ENCODE measurements at regions not wholly inside any gene's neighbourhood (a gene's known extent, or its start where the extent isn't known, plus 50 kb on each side); places are given as distances from the start of the nearest gene placed in this dataset.

DNA sequence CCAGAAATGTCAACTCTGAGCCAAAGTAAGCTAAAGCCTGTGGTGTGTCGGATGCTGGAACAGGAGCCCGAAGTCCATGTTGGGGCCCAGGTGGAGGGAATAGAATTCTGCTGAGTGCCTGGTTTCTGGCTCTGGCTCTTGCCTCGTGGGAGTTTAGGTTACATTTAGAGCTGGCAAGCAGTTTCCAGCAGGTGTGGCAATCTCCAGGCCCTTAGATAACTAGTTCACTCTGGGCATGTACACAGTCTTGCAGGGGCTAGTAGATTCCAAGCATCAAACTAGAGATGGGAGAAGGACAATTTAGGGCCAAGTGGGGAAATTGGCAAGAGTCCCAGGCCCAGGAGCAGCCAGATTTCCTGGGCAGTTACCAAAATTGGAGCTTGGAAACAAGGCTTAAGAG, 56.3 kb upstream of the STOX2 start:
- no peak for FAIRE-seq
- no peak for DNase-seq

GRCh38 chr4:183852910-183853547, 52.1 kb upstream of the STOX2 start:
- Histone ChIP-seq H3K9ac (ENCODE audit: low read length in 3 of 3) (no peak overlapping the region), H3K9me3 (ENCODE audit: control insufficient read depth in 2 of 3, insufficient read depth in 1 of 3, low read length in 3 of 3) (no peaks in the 10 kb centered on the region), H3K4me1 (ENCODE audit: control insufficient read depth in 2 of 3, insufficient read depth in 2 of 3, low read depth in 1 of 3, low read length in 3 of 3) (no peaks in the 10 kb centered on the region), H3K36me3 (ENCODE audit: control insufficient read depth in 2 of 3, insufficient read depth in 3 of 3, low read length in 3 of 3) (no peaks in the 10 kb centered on the region), H3K27me3 (ENCODE audit: control insufficient read depth, insufficient read depth, low read length) (no peaks in the 10 kb centered on the region), H3K27ac (ENCODE audit: low read depth in 2 of 2, low read length in 2 of 2) (no peak overlapping the region), H3K4me3 (ENCODE audit: low read length in 3 of 3) (no peak overlapping the region)
- FAIRE-seq (no peak), DNase-seq (no peak)
- TF ChIP-seq, protein P1, sequence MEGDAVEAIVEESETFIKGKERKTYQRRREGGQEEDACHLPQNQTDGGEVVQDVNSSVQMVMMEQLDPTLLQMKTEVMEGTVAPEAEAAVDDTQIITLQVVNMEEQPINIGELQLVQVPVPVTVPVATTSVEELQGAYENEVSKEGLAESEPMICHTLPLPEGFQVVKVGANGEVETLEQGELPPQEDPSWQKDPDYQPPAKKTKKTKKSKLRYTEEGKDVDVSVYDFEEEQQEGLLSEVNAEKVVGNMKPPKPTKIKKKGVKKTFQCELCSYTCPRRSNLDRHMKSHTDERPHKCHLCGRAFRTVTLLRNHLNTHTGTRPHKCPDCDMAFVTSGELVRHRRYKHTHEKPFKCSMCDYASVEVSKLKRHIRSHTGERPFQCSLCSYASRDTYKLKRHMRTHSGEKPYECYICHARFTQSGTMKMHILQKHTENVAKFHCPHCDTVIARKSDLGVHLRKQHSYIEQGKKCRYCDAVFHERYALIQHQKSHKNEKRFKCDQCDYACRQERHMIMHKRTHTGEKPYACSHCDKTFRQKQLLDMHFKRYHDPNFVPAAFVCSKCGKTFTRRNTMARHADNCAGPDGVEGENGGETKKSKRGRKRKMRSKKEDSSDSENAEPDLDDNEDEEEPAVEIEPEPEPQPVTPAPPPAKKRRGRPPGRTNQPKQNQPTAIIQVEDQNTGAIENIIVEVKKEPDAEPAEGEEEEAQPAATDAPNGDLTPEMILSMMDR (IDR thresholded peaks at IDR 0.05; ENCODE audit: borderline replicate concordance, extremely low read depth, insufficient read depth): no peak
- intact Hi-C loops (cut with DNase I): no loop called here

More for the DNA sequence above, 56.3 kb upstream of the STOX2 start:
- intact Hi-C loops (cut with DNase I): no loop called here
- no peak overlapping the region for H3K4me3 ChIP-seq (ENCODE audit: low read length in 3 of 3)
- no peak overlapping the region for H3K27ac ChIP-seq (ENCODE audit: low read depth in 2 of 2, low read length in 2 of 2)
- no peaks in the 10 kb centered on the region for H3K27me3 ChIP-seq (ENCODE audit: control insufficient read depth, insufficient read depth, low read length)
- H3K9me3 ChIP-seq (ENCODE audit: control insufficient read depth in 2 of 3, insufficient read depth in 1 of 3, low read length in 3 of 3): no peaks in the 10 kb centered on the region
- H3K9ac ChIP-seq (ENCODE audit: low read length in 3 of 3): no peak overlapping the region
- TF ChIP-seq, protein P1 (IDR thresholded peaks at IDR 0.05; ENCODE audit: borderline replicate concordance, extremely low read depth, insufficient read depth): no peak
- H3K4me1 ChIP-seq (ENCODE audit: control insufficient read depth in 2 of 3, insufficient read depth in 2 of 3, low read depth in 1 of 3, low read length in 3 of 3): no peaks in the 10 kb centered on the region
- H3K36me3 ChIP-seq (ENCODE audit: control insufficient read depth in 2 of 3, insufficient read depth in 3 of 3, low read length in 3 of 3): no peaks in the 10 kb centered on the region

GRCh38 chr4:183853548-183853940, 51.6 kb upstream of the STOX2 start:
- no peak overlapping the region for H3K9ac ChIP-seq (ENCODE audit: low read length in 3 of 3)
- H3K4me3 ChIP-seq (ENCODE audit: low read length in 3 of 3): no peak overlapping the region
- H3K4me1 ChIP-seq (ENCODE audit: control insufficient read depth in 2 of 3, insufficient read depth in 2 of 3, low read depth in 1 of 3, low read length in 3 of 3): no peaks in the 10 kb centered on the region
- H3K27me3 ChIP-seq (ENCODE audit: control insufficient read depth, insufficient read depth, low read length): no peaks in the 10 kb centered on the region
- DNase-seq: no peak
- intact Hi-C loops (cut with DNase I): no loop called here
- H3K9me3 ChIP-seq (ENCODE audit: control insufficient read depth in 2 of 3, insufficient read depth in 1 of 3, low read length in 3 of 3): no peaks in the 10 kb centered on the region
- no peak for FAIRE-seq
- no peaks in the 10 kb centered on the region for H3K36me3 ChIP-seq (ENCODE audit: control insufficient read depth in 2 of 3, insufficient read depth in 3 of 3, low read length in 3 of 3)
- TF ChIP-seq, protein P1 (IDR thresholded peaks at IDR 0.05; ENCODE audit: borderline replicate concordance, extremely low read depth, insufficient read depth): no peak
- H3K27ac ChIP-seq (ENCODE audit: low read depth in 2 of 2, low read length in 2 of 2): no peak overlapping the region

Measured in kidney (tissue), 13 donors.